SK-N-SH (cell line): ENCODE measurements at regions not wholly inside any gene's neighbourhood (a gene's known extent, or its start where the extent isn't known, plus 50 kb on each side); places are given as distances from the start of the nearest gene placed in this dataset.

Experiments
- CTCF ChIA-PET: fragments of 300-600, 350-600 bp; formaldehyde crosslinking; extraction: SDS; loops from one replicate; lab custom pipeline; 2021; lab: Yijun Ruan, JAX
- POLR2A ChIA-PET: fragments of 350-600 bp; sonication (Branson Sonifier 250); formaldehyde crosslinking; extraction: SDS; loops from one replicate; lab custom pipeline; 2020; ENCODE audit warnings: antibody characterized with exemption, inconsistent platforms; lab: Yijun Ruan, JAX
- DNase-seq: peaks from one replicate; pipeline ENCODE4 v3.0.0; 2012
- H2AFZ ChIP-seq: fragments of 200-600 bp; sonication (generic); 2 replicates; pipeline ENCODE4 v1.8.1; 2016; ENCODE audit warnings: antibody characterized with exemption, mild to moderate bottlenecking, low read depth
- H3F3A ChIP-seq: fragments of 200-600 bp; sonication (generic); replicated peaks from 2 replicates; pipeline ENCODE3; 2016; ENCODE audit warnings: antibody characterized with exemption, mild to moderate bottlenecking; ENCODE audit not compliant: insufficient read depth
- H3K27ac ChIP-seq, 2 experiments: fragments of 200-500 bp in 1 of 2; fragments of 200-600 bp in 1 of 2; sonication (Bioruptor generic) in 1 of 2; sonication (generic), shearing (Covaris generic) in 1 of 2; 2 replicates each; pipeline versions ENCODE4 v1.5.1 to v1.6.1; 2014 to 2016; ENCODE audit warnings: low read depth in 2 of 2, inconsistent platforms in 1 of 2, low read length in 1 of 2, mild to moderate bottlenecking in 1 of 2, mixed read lengths in 1 of 2
- H3K27me3 ChIP-seq: fragments of 200-600 bp; sonication (generic), shearing (Covaris generic); 2 replicates; pipeline ENCODE4 v1.6.1; 2016; ENCODE audit warnings: mixed run types; ENCODE audit not compliant: insufficient read depth
- H3K36me3 ChIP-seq, 2 experiments: fragments of 200-500 bp in 1 of 2; fragments of 200-600 bp in 1 of 2; sonication (Bioruptor generic) in 1 of 2; sonication (generic) in 1 of 2; replicated peaks in 1 of 2; 2 replicates each; pipeline versions ENCODE3 to v1.5.1; 2014 to 2016; ENCODE audit warnings: low read length in 1 of 2, mild to moderate bottlenecking in 1 of 2; ENCODE audit not compliant: insufficient read depth in 2 of 2, control insufficient read depth in 1 of 2
- H3K4me1 ChIP-seq, 2 experiments: fragments of 200-500 bp in 1 of 2; fragments of 200-600 bp in 1 of 2; sonication (Bioruptor generic) in 1 of 2; sonication (generic), shearing (Covaris generic) in 1 of 2; 2 replicates each; pipeline versions ENCODE4 v1.5.1 to v1.6.1; 2014 to 2016; ENCODE audit warnings: low read depth in 1 of 2, low read length in 1 of 2, mixed run types in 1 of 2; ENCODE audit not compliant: insufficient read depth in 2 of 2, control insufficient read depth in 1 of 2
- H3K4me2 ChIP-seq: fragments of 200-600 bp; sonication (generic), shearing (Covaris generic); 2 replicates; pipeline ENCODE4 v1.6.1; 2017; ENCODE audit warnings: mixed run types
- H3K4me3 ChIP-seq, 2 experiments: fragments of 200-500 bp in 1 of 2; fragments of 200-600 bp in 1 of 2; sonication (Bioruptor generic) in 1 of 2; sonication (generic), shearing (Covaris generic) in 1 of 2; 2 replicates each; pipeline versions ENCODE4 v1.5.1 to v1.8.1; 2014 to 2016; ENCODE audit warnings: low read depth in 2 of 2, inconsistent platforms in 1 of 2, low read length in 1 of 2, mild to moderate bottlenecking in 1 of 2, mixed read lengths in 1 of 2, moderate library complexity in 1 of 2
- H3K79me2 ChIP-seq: fragments of 200-600 bp; sonication (generic); 2 replicates; pipeline ENCODE4 v1.8.1; 2017; ENCODE audit warnings: mild to moderate bottlenecking; ENCODE audit not compliant: insufficient read depth
- H3K9ac ChIP-seq: fragments of 200-600 bp; sonication (generic); 2 replicates; pipeline ENCODE4 v1.6.1; 2017; ENCODE audit warnings: mixed run types
- H3K9me2 ChIP-seq: fragments of 200-600 bp; sonication (generic); 2 replicates; pipeline ENCODE4 v1.6.1; 2017; ENCODE audit warnings: mixed run types
- H3K9me3 ChIP-seq: fragments of 200-600 bp; sonication (generic); 2 replicates; pipeline ENCODE4 v1.6.1; 2017; ENCODE audit warnings: mixed run types, mild to moderate bottlenecking, moderate library complexity
- H4K20me1 ChIP-seq: fragments of 200-600 bp; sonication (generic); 2 replicates; pipeline ENCODE4 v1.6.1; 2017; ENCODE audit warnings: mild to moderate bottlenecking, mixed run types; ENCODE audit not compliant: insufficient read depth
- CHD2 ChIP-seq: fragments of 150-350 bp; IDR thresholded peaks from 2 replicates; pipeline ENCODE4 v1.6.1; 2018; ENCODE audit warnings: low read length; ENCODE audit not compliant: partially characterized antibody
- CTCF ChIP-seq: fragments of 200-600 bp; sonication (generic); IDR thresholded peaks from 2 replicates; pipeline ENCODE4 v1.6.1; 2017; ENCODE audit warnings: antibody characterized with exemption, mild to moderate bottlenecking, moderate library complexity
- ELF1 ChIP-seq: IDR thresholded peaks from 2 replicates; pipeline ENCODE4 v1.4.0; 2012
- EP300 ChIP-seq, 2 experiments: IDR thresholded peaks; 2 replicates each; pipeline versions ENCODE4 v1.4.0 to v1.6.1; 2012; ENCODE audit warnings: borderline replicate concordance in 1 of 2, low read depth in 1 of 2, low read length in 1 of 2
- EZH2phosphoT487 ChIP-seq: fragments of 200-600 bp; sonication (generic); IDR thresholded peaks from 2 replicates; pipeline ENCODE4 v1.6.1; 2017; ENCODE audit warnings: low read depth, mixed run types, mild to moderate bottlenecking, antibody characterized with exemption, moderate library complexity, borderline replicate concordance
- FOXJ3 ChIP-seq: sonication (generic); formaldehyde crosslinking; IDR thresholded peaks from 2 replicates; pipeline ENCODE4 v1.5.1; 2020; ENCODE audit warnings: mild to moderate bottlenecking, missing genetic modification reagents
- GATA2 ChIP-seq: sonication (generic); formaldehyde crosslinking; IDR thresholded peaks from 2 replicates; pipeline ENCODE4 v1.5.0; 2020; ENCODE audit warnings: mild to moderate bottlenecking, missing genetic modification reagents
- JUND ChIP-seq: IDR thresholded peaks from 2 replicates; pipeline ENCODE4 v1.4.0; 2012
- MAX ChIP-seq: IDR thresholded peaks from 2 replicates; pipeline ENCODE4 v1.4.0; 2012; ENCODE audit warnings: low read depth
- MEF2A ChIP-seq: IDR thresholded peaks from 2 replicates; pipeline ENCODE4 v1.4.0; 2012; ENCODE audit warnings: low read depth, borderline replicate concordance
- MXI1 ChIP-seq: IDR thresholded peaks from 2 replicates; pipeline ENCODE4 v1.6.1; 2012; ENCODE audit warnings: mild to moderate bottlenecking, low read depth, low read length, improper control_type of control experiment
- NFIC ChIP-seq: IDR thresholded peaks from 2 replicates; pipeline ENCODE4 v1.4.0; 2012; ENCODE audit warnings: borderline replicate concordance
- POLR2AphosphoS5 ChIP-seq: IDR thresholded peaks from 2 replicates; pipeline ENCODE4 v1.6.1; 2012; ENCODE audit warnings: low read depth, low read length
- RAD21 ChIP-seq: IDR thresholded peaks from 2 replicates; pipeline ENCODE4 v1.6.1; 2012; ENCODE audit warnings: mild to moderate bottlenecking, low read length
- RCOR1 ChIP-seq: fragments of 150-350 bp; IDR thresholded peaks from 2 replicates; pipeline ENCODE4 v1.6.1; 2017; ENCODE audit warnings: antibody characterized with exemption, low read length
- RXRA ChIP-seq: IDR thresholded peaks from 2 replicates; pipeline ENCODE4 v1.4.0; 2012; ENCODE audit warnings: low read depth, mild to moderate bottlenecking, borderline replicate concordance
- TAF1 ChIP-seq: IDR thresholded peaks from 2 replicates; pipeline ENCODE4 v1.6.1; 2012; ENCODE audit warnings: low read depth, mild to moderate bottlenecking, low read length, moderate library complexity, borderline replicate concordance
- WGBS: methylation state at CpG from one replicate; pipeline ENCODE4 v1.1.6; 2017; ENCODE audit warnings: low lambda C conversion rate; 5-methylcytosine and 5-hydroxymethylcytosine counted together
- TF ChIP-seq, protein P1 (sequence below): fragments of 150-350 bp; IDR thresholded peaks from 2 replicates; pipeline ENCODE4 v1.6.1; 2016; ENCODE audit warnings: mild to moderate bottlenecking, low read depth, low read length
- TF ChIP-seq, protein P2 (sequence below): IDR thresholded peaks from 2 replicates; pipeline ENCODE4; 2012

- TF ChIP-seq CTCF (no peak), RXRA (no peak), MAX (no peak), POLR2AphosphoS5 (no peak), RCOR1 (no peak), FOXJ3 (no peak)
These were observed 88.1 kb upstream of the ASIC2 start (continued) for GRCh38 chr17:33381201-33381600.

DNA sequence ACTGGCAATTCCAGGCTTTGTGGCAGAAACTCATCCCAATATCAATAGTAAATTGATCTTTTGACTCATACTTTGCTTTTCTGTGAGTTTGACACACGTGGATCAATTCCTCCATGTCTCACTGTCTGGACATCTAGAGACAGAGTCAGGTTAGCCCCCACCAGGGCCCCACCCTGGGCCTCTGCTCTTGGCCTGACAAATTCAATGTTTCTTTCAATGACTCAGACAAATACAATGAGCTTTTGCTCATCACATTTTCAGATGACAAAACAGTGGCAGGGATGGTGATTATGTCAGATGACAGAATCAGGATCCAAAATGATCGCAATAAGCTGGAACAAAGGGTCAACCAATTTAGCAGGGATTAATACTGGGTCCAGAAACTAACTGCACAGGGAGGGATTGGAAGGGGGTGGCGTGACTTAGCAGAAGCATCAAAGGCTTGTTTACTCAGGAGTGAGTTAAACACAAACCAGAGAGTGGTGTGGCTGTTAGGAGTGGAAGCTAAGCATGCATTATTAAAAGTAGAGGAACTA, 90.5 kb upstream of the ASIC2 start:
- H4K20me1 ChIP-seq = no peaks in the 10 kb centered on the region
- no peak overlapping the region for H3K27ac ChIP-seq
- DNase-seq = no peak
- H3K79me2 ChIP-seq = no peaks in the 10 kb centered on the region
- WGBS = 34% methylated on average over 3 of the region's 3 CpGs
- no peaks in the 10 kb centered on the region for H3K9me2 ChIP-seq
- H3K4me1 ChIP-seq = peaks cover 0 to 4% of the 10 kb centered on the region in 2 experiments; a peak in 1 of 4 replicates
- TF ChIP-seq ELF1 (no peak), TAF1 (no peak), MAX (no peak), EZH2phosphoT487 (no peak), MEF2A (no peak), CTCF (no peak), EP300 (IDR thresholded peaks at IDR 0.05; ENCODE audit: borderline replicate concordance in 1 of 2, low read depth in 1 of 2, low read length in 1 of 2) (no peak), POLR2AphosphoS5 (no peak), FOXJ3 (no peak), JUND (no peak), MXI1 (no peak), GATA2 (CRISPR knock-in tag) (no peak), RAD21 (no peak), CHD2 (no peak), NFIC (no peak)
- TF ChIP-seq, protein P1, sequence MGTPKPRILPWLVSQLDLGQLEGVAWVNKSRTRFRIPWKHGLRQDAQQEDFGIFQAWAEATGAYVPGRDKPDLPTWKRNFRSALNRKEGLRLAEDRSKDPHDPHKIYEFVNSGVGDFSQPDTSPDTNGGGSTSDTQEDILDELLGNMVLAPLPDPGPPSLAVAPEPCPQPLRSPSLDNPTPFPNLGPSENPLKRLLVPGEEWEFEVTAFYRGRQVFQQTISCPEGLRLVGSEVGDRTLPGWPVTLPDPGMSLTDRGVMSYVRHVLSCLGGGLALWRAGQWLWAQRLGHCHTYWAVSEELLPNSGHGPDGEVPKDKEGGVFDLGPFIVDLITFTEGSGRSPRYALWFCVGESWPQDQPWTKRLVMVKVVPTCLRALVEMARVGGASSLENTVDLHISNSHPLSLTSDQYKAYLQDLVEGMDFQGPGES = no peak
- TF ChIP-seq, protein P2, sequence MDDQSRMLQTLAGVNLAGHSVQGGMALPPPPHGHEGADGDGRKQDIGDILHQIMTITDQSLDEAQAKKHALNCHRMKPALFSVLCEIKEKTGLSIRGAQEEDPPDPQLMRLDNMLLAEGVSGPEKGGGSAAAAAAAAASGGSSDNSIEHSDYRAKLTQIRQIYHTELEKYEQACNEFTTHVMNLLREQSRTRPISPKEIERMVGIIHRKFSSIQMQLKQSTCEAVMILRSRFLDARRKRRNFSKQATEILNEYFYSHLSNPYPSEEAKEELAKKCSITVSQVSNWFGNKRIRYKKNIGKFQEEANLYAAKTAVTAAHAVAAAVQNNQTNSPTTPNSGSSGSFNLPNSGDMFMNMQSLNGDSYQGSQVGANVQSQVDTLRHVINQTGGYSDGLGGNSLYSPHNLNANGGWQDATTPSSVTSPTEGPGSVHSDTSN = no peak
- no peak overlapping the region for H3K4me2 ChIP-seq
- H3K36me3 ChIP-seq = no peaks in the 10 kb centered on the region
- ChIA-PET POLR2A (no interaction called here), CTCF (interaction anchor here (1.2 to 1.8 kb wide), 2 partner anchors 9 to 18 kb away, joined by 4 read pairs; no protein-coding TSS in a partner anchor)
- no peak overlapping the region for H3K9ac ChIP-seq
- H3K27me3 ChIP-seq = no peaks in the 10 kb centered on the region
- no peaks in the 10 kb centered on the region for H3K9me3 ChIP-seq
- no peaks in the 10 kb centered on the region for H3F3A ChIP-seq
- H3K4me3 ChIP-seq = no peak overlapping the region
- no peak overlapping the region for H2AFZ ChIP-seq
